ENCODE measurements at regions not wholly inside any gene's neighbourhood (a gene's known extent, or its start where the extent isn't known, plus 50 kb on each side); places are given as distances from the start of the nearest gene placed in this dataset.

DNA sequence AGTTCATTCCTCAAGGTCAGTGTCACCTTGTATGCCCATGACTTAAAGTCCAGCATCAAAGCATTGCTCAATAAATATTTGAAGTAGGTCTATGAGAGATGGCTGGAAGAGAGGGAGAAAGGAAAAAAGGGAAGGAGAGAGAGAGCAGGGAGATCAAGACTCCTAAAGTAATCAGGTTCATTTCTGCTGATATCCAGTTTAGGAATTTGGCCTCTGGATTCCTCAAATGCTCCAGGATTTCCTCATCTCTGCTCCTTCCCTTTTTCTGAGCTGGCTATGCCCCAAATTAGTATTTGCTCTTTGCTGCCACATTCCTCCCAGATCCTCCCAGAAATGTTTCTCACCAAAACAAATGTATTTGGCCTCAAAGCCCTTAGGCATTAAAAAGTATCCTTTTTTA is 739.4 kb upstream of the CHAC2 start:
- TF ChIP-seq CTCF (IDR thresholded peaks at IDR 0.05): no peak
- no peak for TF ChIP-seq POLR2A (IDR thresholded peaks at IDR 0.05)
- TF ChIP-seq EP300 (IDR thresholded peaks at IDR 0.05): no peak
- TF ChIP-seq POLR2AphosphoS5 (IDR thresholded peaks at IDR 0.05): no peak
